ENCODE measurements at regions not wholly inside any gene's neighbourhood (a gene's known extent, or its start where the extent isn't known, plus 50 kb on each side); places are given as distances from the start of the nearest gene placed in this dataset.

GRCh38 chr17:55639096-55639495 lies 83.6 kb downstream of the TMEM100 start:
- TF ChIP-seq BRCA1 (IDR thresholded peaks at IDR 0.05; ENCODE audit: low read depth, low read length) (no peak), SIN3A (conservative IDR thresholded peaks at IDR 0.05 in 1 of 2, IDR thresholded peaks at IDR 0.05 in 1 of 2; ENCODE audit: low read depth in 1 of 2, low read length in 2 of 2) (no peak), YY1 (IDR thresholded peaks at IDR 0.05; ENCODE audit: low read depth, low read length) (no peak), ZNF274 (IDR thresholded peaks at IDR 0.05; ENCODE audit: borderline replicate concordance, extremely low read depth, low read length) (no peak), EZH2 (IDR thresholded peaks at IDR 0.05; ENCODE audit: low read depth, low read length, severe bottlenecking) (no peak), MAFK (IDR thresholded peaks at IDR 0.05; ENCODE audit: low read depth, low read length) (no peak), TBP (IDR thresholded peaks at IDR 0.05; ENCODE audit: low read depth, low read length) (no peak)
- TF ChIP-seq, protein P1, sequence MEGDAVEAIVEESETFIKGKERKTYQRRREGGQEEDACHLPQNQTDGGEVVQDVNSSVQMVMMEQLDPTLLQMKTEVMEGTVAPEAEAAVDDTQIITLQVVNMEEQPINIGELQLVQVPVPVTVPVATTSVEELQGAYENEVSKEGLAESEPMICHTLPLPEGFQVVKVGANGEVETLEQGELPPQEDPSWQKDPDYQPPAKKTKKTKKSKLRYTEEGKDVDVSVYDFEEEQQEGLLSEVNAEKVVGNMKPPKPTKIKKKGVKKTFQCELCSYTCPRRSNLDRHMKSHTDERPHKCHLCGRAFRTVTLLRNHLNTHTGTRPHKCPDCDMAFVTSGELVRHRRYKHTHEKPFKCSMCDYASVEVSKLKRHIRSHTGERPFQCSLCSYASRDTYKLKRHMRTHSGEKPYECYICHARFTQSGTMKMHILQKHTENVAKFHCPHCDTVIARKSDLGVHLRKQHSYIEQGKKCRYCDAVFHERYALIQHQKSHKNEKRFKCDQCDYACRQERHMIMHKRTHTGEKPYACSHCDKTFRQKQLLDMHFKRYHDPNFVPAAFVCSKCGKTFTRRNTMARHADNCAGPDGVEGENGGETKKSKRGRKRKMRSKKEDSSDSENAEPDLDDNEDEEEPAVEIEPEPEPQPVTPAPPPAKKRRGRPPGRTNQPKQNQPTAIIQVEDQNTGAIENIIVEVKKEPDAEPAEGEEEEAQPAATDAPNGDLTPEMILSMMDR (IDR thresholded peaks at IDR 0.05; ENCODE audit: control extremely low read depth in 1 of 3, insufficient read depth in 1 of 3, low read depth in 1 of 3, low read length in 3 of 3): no peak

Data from H1 (cell line).